Amniotic stem cell (primary cell): ENCODE measurements at regions not wholly inside any gene's neighbourhood (a gene's known extent, or its start where the extent isn't known, plus 50 kb on each side); places are given as distances from the start of the nearest gene placed in this dataset.
"Not testable (repeated sequence)": the region's sequence is repeated elsewhere in the genome, so short reads cannot be mapped to it uniquely, and the experiment has no call there.

Source experiments
- DNase-seq: peaks from one replicate; lab custom pipeline; 2025; lab: John Stamatoyannopoulos, UW

GRCh38 chr5:117304512-117305107 is 730.0 kb upstream of the SEMA6A start:
- not testable (repeated sequence) for DNase-seq

- no peak for DNase-seq
Measured at GRCh38 chr5:117302949-117303348, 728.3 kb upstream of the SEMA6A start.

- no peak for DNase-seq
Measured at GRCh38 chr5:117302473-117302872, 727.9 kb upstream of the SEMA6A start.

GRCh38 chr5:117299936-117300328 is 725.3 kb upstream of the SEMA6A start:
- no peak for DNase-seq

- DNase-seq: no peak
Measured at GRCh38 chr5:117299224-117299935, 724.8 kb upstream of the SEMA6A start.

GRCh38 chr5:117296872-117297271 is 722.2 kb upstream of the SEMA6A start:
- no peak for DNase-seq

- DNase-seq: no peak
Measured at GRCh38 chr5:117295941-117296340, 721.3 kb upstream of the SEMA6A start.

- no peak for DNase-seq
Measured at GRCh38 chr5:117286813-117287212, 712.2 kb upstream of the SEMA6A start.

- DNase-seq: no peak
Measured at GRCh38 chr5:117271656-117272055, 697.0 kb upstream of the SEMA6A start.

GRCh38 chr5:117266280-117266679 is 691.7 kb upstream of the SEMA6A start:
- DNase-seq: no peak

- DNase-seq: no peak
Measured at GRCh38 chr5:117263231-117263630, 688.6 kb upstream of the SEMA6A start.

GRCh38 chr5:117262572-117263131 is 688.0 kb upstream of the SEMA6A start:
- no peak for DNase-seq

GRCh38 chr5:117261948-117262571 is 687.4 kb upstream of the SEMA6A start:
- no peak for DNase-seq

- DNase-seq: no peak
Measured at GRCh38 chr5:117255211-117256027, 680.8 kb upstream of the SEMA6A start.

GRCh38 chr5:117252566-117252965 is 677.9 kb upstream of the SEMA6A start:
- no peak for DNase-seq

- no peak for DNase-seq
Measured at GRCh38 chr5:117249086-117249815, 674.6 kb upstream of the SEMA6A start.

GRCh38 chr5:117246424-117246823 is 671.8 kb upstream of the SEMA6A start:
- no peak for DNase-seq

- no peak for DNase-seq
Measured at GRCh38 chr5:117245130-117245529, 670.5 kb upstream of the SEMA6A start.

- no peak for DNase-seq
Measured at GRCh38 chr5:117242028-117242427, 667.4 kb upstream of the SEMA6A start.

GRCh38 chr5:117236941-117237340 is 662.3 kb upstream of the SEMA6A start:
- DNase-seq: no peak

- DNase-seq: no peak
Measured at GRCh38 chr5:117235786-117236185, 661.2 kb upstream of the SEMA6A start.

GRCh38 chr5:117230375-117230774 is 655.8 kb upstream of the SEMA6A start:
- no peak for DNase-seq
